AG09309 (cell line): ENCODE measurements at regions not wholly inside any gene's neighbourhood (a gene's known extent, or its start where the extent isn't known, plus 50 kb on each side); places are given as distances from the start of the nearest gene placed in this dataset.

Source experiments
- DNase-seq: peaks from one replicate; pipeline ENCODE4 v3.0.0-alpha.2; 2010; ENCODE audit warnings: low read depth
- H3K4me3 ChIP-seq: 2 replicates; pipeline ENCODE4 v1.5.1; 2011; ENCODE audit warnings: mild to moderate bottlenecking, low read depth, low read length, moderate library complexity; ENCODE audit not compliant: control insufficient read depth
- CTCF ChIP-seq: IDR thresholded peaks from 2 replicates; pipeline ENCODE4 v1.5.1; 2011; ENCODE audit warnings: mild to moderate bottlenecking, low read depth, low read length, inconsistent platforms; ENCODE audit not compliant: insufficient read depth, control insufficient read depth; ENCODE audit errors: missing control alignments

- peak; percentile 54 for DNase-seq
- TF ChIP-seq CTCF: no peak
- no peak overlapping the region for H3K4me3 ChIP-seq
Measured at GRCh38 chr6:9116026-9116425, 680.7 kb upstream of the SLC35B3 start.

- no peak for DNase-seq
- H3K4me3 ChIP-seq: no peak overlapping the region
- no peak for TF ChIP-seq CTCF
Measured at GRCh38 chr6:9112544-9112943, 677.2 kb upstream of the SLC35B3 start.

- no peak overlapping the region for H3K4me3 ChIP-seq
- TF ChIP-seq CTCF: no peak
- DNase-seq: no peak
Measured at GRCh38 chr6:9103876-9104521, 668.7 kb upstream of the SLC35B3 start.

GRCh38 chr6:9101920-9102319, 666.6 kb upstream of the SLC35B3 start:
- DNase-seq: no peak
- TF ChIP-seq CTCF: no peak
- H3K4me3 ChIP-seq: no peak overlapping the region

- DNase-seq: no peak
- no peak for TF ChIP-seq CTCF
- no peak overlapping the region for H3K4me3 ChIP-seq
Measured at GRCh38 chr6:9100869-9101580, 665.7 kb upstream of the SLC35B3 start.

GRCh38 chr6:9095729-9096128, 660.4 kb upstream of the SLC35B3 start:
- DNase-seq: no peak
- TF ChIP-seq CTCF: no peak
- no peak overlapping the region for H3K4me3 ChIP-seq
